IMR-90 (cell line): ENCODE measurements at regions not wholly inside any gene's neighbourhood (a gene's known extent, or its start where the extent isn't known, plus 50 kb on each side); places are given as distances from the start of the nearest gene placed in this dataset.

ENCODE experiments used
- ATAC-seq: fragments of 200-7000 bp; cut with Tn5 transposase; 2 replicates; pipeline ENCODE4 v1.9.1; 2020; ENCODE audit warnings: low read depth, mild to moderate bottlenecking, moderate library complexity
- BruUV-seq: library from RNA; stranded (reverse); fragments of 400-500 nt; replicated peaks from 2 replicates; lab custom pipeline; 2021; lab: Mats Ljungman, UMichigan
- CTCF ChIA-PET: fragments of 300-600 bp; formaldehyde crosslinking; extraction: SDS; loops from one replicate; lab custom pipeline; 2021; ENCODE audit warnings: antibody characterized with exemption; lab: Yijun Ruan, JAX
- POLR2A ChIA-PET: fragments of 300-600 bp; sonication (Branson Sonifier 250); formaldehyde crosslinking; loops from one replicate; lab custom pipeline; 2022; ENCODE audit warnings: antibody characterized with exemption; ENCODE audit not compliant: unreplicated experiment; lab: Charles Lee
- DNase-seq: peaks from one replicate; pipeline ENCODE4 v3.0.0; 2013
- H2AFZ ChIP-seq: replicated peaks from 2 replicates; pipeline ENCODE3; 2013; ENCODE audit warnings: low read length, mild to moderate bottlenecking; ENCODE audit not compliant: poor library complexity
- H2AK5ac ChIP-seq: 2 replicates; pipeline ENCODE4 v1.6.1; 2013; ENCODE audit warnings: low read depth, low read length, inconsistent platforms
- H2AK9ac ChIP-seq: replicated peaks from 2 replicates; pipeline ENCODE3; 2013; ENCODE audit warnings: mild to moderate bottlenecking, low read depth, low read length, moderate library complexity; ENCODE audit not compliant: poor library complexity
- H2BK120ac ChIP-seq: 2 replicates; pipeline ENCODE4 v1.6.1; 2013; ENCODE audit warnings: low read depth, low read length, inconsistent platforms
- H2BK15ac ChIP-seq: 3 replicates; pipeline ENCODE4 v1.6.1; 2013; ENCODE audit warnings: low read depth, low read length, inconsistent platforms
- H2BK20ac ChIP-seq: 2 replicates; pipeline ENCODE4 v1.6.1; 2013; ENCODE audit warnings: low read depth, mild to moderate bottlenecking, inconsistent platforms, low read length, moderate library complexity
- H2BK5ac ChIP-seq: 2 replicates; pipeline ENCODE4 v1.6.1; 2013; ENCODE audit warnings: mild to moderate bottlenecking, low read depth, low read length, inconsistent platforms; ENCODE audit not compliant: poor library complexity, severe bottlenecking
- H3K14ac ChIP-seq: replicated peaks from 2 replicates; pipeline ENCODE4 v1.6.1; 2013; ENCODE audit warnings: low read depth, low read length, inconsistent platforms
- H3K18ac ChIP-seq: 2 replicates; pipeline ENCODE4 v1.6.1; 2013; ENCODE audit warnings: low read depth, low read length, control low read depth
- H3K23ac ChIP-seq: 2 replicates; pipeline ENCODE4 v1.6.1; 2013; ENCODE audit warnings: low read depth, low read length, inconsistent platforms
- H3K27ac ChIP-seq: 2 replicates; pipeline ENCODE4 v1.5.1; 2013; ENCODE audit warnings: mild to moderate bottlenecking, control low read depth, low read length; ENCODE audit not compliant: insufficient read depth
- H3K27me3 ChIP-seq: 2 replicates; pipeline ENCODE4 v1.6.1; 2013; ENCODE audit warnings: low read length; ENCODE audit not compliant: control insufficient read depth, insufficient read depth
- H3K36me3 ChIP-seq: 2 replicates; pipeline ENCODE4 v1.6.1; 2013; ENCODE audit warnings: low read length, mixed read lengths; ENCODE audit not compliant: control insufficient read depth, insufficient read depth
- H3K4ac ChIP-seq: 2 replicates; pipeline ENCODE4 v1.6.1; 2013; ENCODE audit warnings: low read depth, low read length, inconsistent platforms
- H3K4me1 ChIP-seq: 2 replicates; pipeline ENCODE4 v1.6.1; 2013; ENCODE audit warnings: low read length, mixed read lengths; ENCODE audit not compliant: control insufficient read depth, insufficient read depth
- H3K4me2 ChIP-seq: 2 replicates; pipeline ENCODE4 v1.6.1; 2013; ENCODE audit warnings: low read depth, mild to moderate bottlenecking, control low read depth, low read length, moderate library complexity
- H3K4me3 ChIP-seq: 2 replicates; pipeline ENCODE4 v1.5.1; 2013; ENCODE audit warnings: low read depth, mild to moderate bottlenecking, control low read depth, low read length, moderate library complexity; ENCODE audit not compliant: insufficient read depth
- H3K56ac ChIP-seq: 2 replicates; pipeline ENCODE4 v1.6.1; 2013; ENCODE audit warnings: low read length, inconsistent platforms; ENCODE audit not compliant: insufficient read depth; ENCODE audit errors: extremely low read depth
- H3K79me1 ChIP-seq, 2 experiments: 2 replicates each; pipeline ENCODE4 v1.6.1; 2013; ENCODE audit warnings: low read length in 2 of 2, inconsistent platforms in 1 of 2, low read depth in 1 of 2
- H3K9ac ChIP-seq: 2 replicates; pipeline ENCODE4 v1.6.1; 2013; ENCODE audit warnings: low read depth, low read length, control low read depth
- H3K9me1 ChIP-seq: 2 replicates; pipeline ENCODE4 v1.6.1; 2013; ENCODE audit warnings: low read length, inconsistent platforms; ENCODE audit not compliant: insufficient read depth
- H3K9me3 ChIP-seq: 2 replicates; pipeline ENCODE4 v1.6.1; 2013; ENCODE audit warnings: low read length; ENCODE audit not compliant: control insufficient read depth, insufficient read depth
- H4K20me1 ChIP-seq: 2 replicates; pipeline ENCODE4 v1.6.1; 2013; ENCODE audit warnings: low read length, inconsistent platforms; ENCODE audit not compliant: insufficient read depth
- H4K5ac ChIP-seq: 2 replicates; pipeline ENCODE4 v1.6.1; 2013; ENCODE audit warnings: mild to moderate bottlenecking, low read depth, low read length, control low read depth
- H4K8ac ChIP-seq, 2 experiments: 2 replicates each; pipeline ENCODE4 v1.6.1; 2013; ENCODE audit warnings: low read depth in 2 of 2, low read length in 2 of 2, control low read depth in 1 of 2, inconsistent platforms in 1 of 2
- H4K91ac ChIP-seq: 2 replicates; pipeline ENCODE4 v1.6.1; 2013; ENCODE audit warnings: low read depth, low read length, inconsistent platforms; ENCODE audit not compliant: insufficient read depth
- BHLHE40 ChIP-seq: fragments of 150-350 bp; IDR thresholded peaks from 2 replicates; pipeline ENCODE4 v1.6.1; 2016; ENCODE audit warnings: mild to moderate bottlenecking, low read depth, low read length
- CEBPB ChIP-seq: IDR thresholded peaks from 2 replicates; pipeline ENCODE4 v1.6.1; 2012; ENCODE audit warnings: low read depth, low read length, improper control_type of control experiment
- CHD1 ChIP-seq: IDR thresholded peaks from 2 replicates; pipeline ENCODE4 v1.6.1; 2012; ENCODE audit warnings: low read depth, low read length, improper control_type of control experiment
- CTCF ChIP-seq: conservative IDR thresholded peaks from 2 replicates; pipeline ENCODE4 v1.5.1; 2012; ENCODE audit warnings: mild to moderate bottlenecking, low read depth, low read length, improper control_type of control experiment
- ELK1 ChIP-seq: fragments of 150-350 bp; IDR thresholded peaks from 2 replicates; pipeline ENCODE4 v1.6.1; 2016; ENCODE audit warnings: low read depth, mild to moderate bottlenecking, low read length, moderate library complexity, borderline replicate concordance
- FOS ChIP-seq: fragments of 150-350 bp; IDR thresholded peaks from 2 replicates; pipeline ENCODE4 v1.6.1; 2016; ENCODE audit warnings: low read depth, low read length
- MAFK ChIP-seq: IDR thresholded peaks from 2 replicates; pipeline ENCODE4 v1.6.1; 2012; ENCODE audit warnings: low read depth, low read length, improper control_type of control experiment
- MAZ ChIP-seq: IDR thresholded peaks from 2 replicates; pipeline ENCODE4 v1.6.1; 2012; ENCODE audit warnings: low read depth, mild to moderate bottlenecking, low read length, improper control_type of control experiment, moderate library complexity, borderline replicate concordance
- MXI1 ChIP-seq: IDR thresholded peaks from 2 replicates; pipeline ENCODE4 v1.6.1; 2012; ENCODE audit warnings: low read depth, mild to moderate bottlenecking, low read length, moderate library complexity, borderline replicate concordance
- NFE2L2 ChIP-seq: fragments of 150-350 bp; IDR thresholded peaks from 2 replicates; pipeline ENCODE4 v1.6.1; 2016; ENCODE audit warnings: low read depth, mild to moderate bottlenecking, low read length
- POLR2A ChIP-seq: IDR thresholded peaks from 2 replicates; pipeline ENCODE4 v1.6.1; 2012; ENCODE audit warnings: mild to moderate bottlenecking, low read depth, low read length
- RAD21 ChIP-seq: IDR thresholded peaks from 2 replicates; pipeline ENCODE4 v1.6.1; 2012; ENCODE audit warnings: low read length, improper control_type of control experiment
- RCOR1 ChIP-seq: IDR thresholded peaks from 2 replicates; pipeline ENCODE4 v1.6.1; 2012; ENCODE audit warnings: mild to moderate bottlenecking, low read length, improper control_type of control experiment; ENCODE audit not compliant: insufficient replicate concordance
- RFX5 ChIP-seq: IDR thresholded peaks from 2 replicates; pipeline ENCODE4 v1.8.0; 2012; ENCODE audit warnings: low read depth, mild to moderate bottlenecking, low read length, moderate library complexity
- SMC3 ChIP-seq: fragments of 150-350 bp; IDR thresholded peaks from 2 replicates; pipeline ENCODE4 v1.6.1; 2016; ENCODE audit warnings: low read depth, mild to moderate bottlenecking, antibody characterized with exemption, low read length, moderate library complexity
- USF2 ChIP-seq: fragments of 150-350 bp; IDR thresholded peaks from 2 replicates; pipeline ENCODE4 v1.6.1; 2017; ENCODE audit warnings: mild to moderate bottlenecking, antibody characterized with exemption, low read length, low read depth
- WGBS, 2 experiments: methylation state at CpG; one replicate each; pipeline versions ENCODE4 v1.1.5 to v1.1.7; 2013; ENCODE audit warnings: missing lambda C conversion rate in 2 of 2; ENCODE audit not compliant: insufficient read length in 1 of 2; ENCODE audit errors: extremely low coverage in 2 of 2; 5-methylcytosine and 5-hydroxymethylcytosine counted together
- dilution Hi-C: fragments of 300-500 bp; cut with HindIII; formaldehyde crosslinking; loops from one replicate; pipeline ENCODE4 v1.14.3; 2018; ENCODE audit warnings: low sequenced_read_pairs; ENCODE audit not compliant: unreplicated experiment
- in situ Hi-C: fragments of 300-500 bp; cut with MboI; formaldehyde crosslinking; loops from 3 replicates; pipeline ENCODE4 v1.14.3; 2019; ENCODE audit warnings: low sequenced_read_pairs, inconsistent platforms, mixed read lengths
- intact Hi-C: fragments of 100-400 bp; cut with micrococcal nuclease; formaldehyde crosslinking; loops from 2 replicates; pipeline ENCODE4 v1.10.0; 2022

- no peak overlapping the region for H3K4me3 ChIP-seq
- no peak overlapping the region for H2BK5ac ChIP-seq
- no peak overlapping the region for H4K5ac ChIP-seq
- no peaks in the 10 kb centered on the region for H4K20me1 ChIP-seq
- H4K8ac ChIP-seq: no peak overlapping the region
- no peak overlapping the region for H3K4me2 ChIP-seq
- no peak overlapping the region for H3K4ac ChIP-seq
- H3K79me1 ChIP-seq: no peaks in the 10 kb centered on the region
- no peak overlapping the region for H2BK20ac ChIP-seq
- dilution Hi-C loops (no loop called here), intact Hi-C loops (no loop called here), in situ Hi-C loops (no loop called here)
- no peak overlapping the region for H2BK15ac ChIP-seq
- H3K4me1 ChIP-seq: no peaks in the 10 kb centered on the region
- no peak for DNase-seq
- H3K27me3 ChIP-seq: peaks cover 20% of the 10 kb centered on the region
- no peaks in the 10 kb centered on the region for H3K9me1 ChIP-seq
- H2AFZ ChIP-seq: no peak overlapping the region
- H3K27ac ChIP-seq: no peak overlapping the region
- no peak overlapping the region for H3K23ac ChIP-seq
- CTCF ChIA-PET: no interaction called here
- BruUV-seq: no TSS peak
- no peaks in the 10 kb centered on the region for H3K9me3 ChIP-seq
- H3K14ac ChIP-seq: no peak overlapping the region
- no peak overlapping the region for H2AK5ac ChIP-seq
- H3K18ac ChIP-seq: no peak overlapping the region
- H3K36me3 ChIP-seq: no peaks in the 10 kb centered on the region
- no peak overlapping the region for H2AK9ac ChIP-seq
- POLR2A ChIA-PET: no interaction called here
- WGBS, 2 experiments: 67% methylated on average over 3 of the region's 7 CpGs; no CpG with 5 or more reads in 1 of the 2 experiments
- TF ChIP-seq BHLHE40 (no peak), POLR2A (no peak), CHD1 (no peak), FOS (no peak), RAD21 (no peak), RFX5 (no peak), MXI1 (no peak), USF2 (no peak), CTCF (no peak), MAZ (no peak), RCOR1 (no peak), MAFK (no peak), NFE2L2 (no peak), ELK1 (no peak), SMC3 (no peak), CEBPB (no peak)
- H3K56ac ChIP-seq: no peak overlapping the region
- H4K91ac ChIP-seq: no peak overlapping the region
- H2BK120ac ChIP-seq: no peak overlapping the region
- ATAC-seq: no peak
- H3K9ac ChIP-seq: no peak overlapping the region
Measured at GRCh38 chr2:236936446-236936940, 149.2 kb upstream of the COPS8 start.
